Uterus (tissue), 2 donors: ENCODE measurements at regions not wholly inside any gene's neighbourhood (a gene's known extent, or its start where the extent isn't known, plus 50 kb on each side); places are given as distances from the start of the nearest gene placed in this dataset.

ENCODE experiments used
- POLR2A ChIP-seq, 2 donors: fragments of 450-650 bp; IDR thresholded peaks; one replicate each; pipeline ENCODE4 v1.6.1; 2016; ENCODE audit warnings: antibody characterized with exemption in 2 of 2, mild to moderate bottlenecking in 1 of 2, moderate library complexity in 1 of 2
- TF ChIP-seq, protein P1 (sequence below), 4 experiments: fragments of 200-600 bp in 2 of 4; fragments of 450-650 bp in 2 of 4; sonication (generic) in 2 of 4; IDR thresholded peaks; one replicate each; pipeline ENCODE4 v1.5.1; 2016 to 2019; ENCODE audit warnings: antibody characterized with exemption in 4 of 4, mild to moderate bottlenecking in 2 of 4, moderate library complexity in 1 of 4

DNA sequence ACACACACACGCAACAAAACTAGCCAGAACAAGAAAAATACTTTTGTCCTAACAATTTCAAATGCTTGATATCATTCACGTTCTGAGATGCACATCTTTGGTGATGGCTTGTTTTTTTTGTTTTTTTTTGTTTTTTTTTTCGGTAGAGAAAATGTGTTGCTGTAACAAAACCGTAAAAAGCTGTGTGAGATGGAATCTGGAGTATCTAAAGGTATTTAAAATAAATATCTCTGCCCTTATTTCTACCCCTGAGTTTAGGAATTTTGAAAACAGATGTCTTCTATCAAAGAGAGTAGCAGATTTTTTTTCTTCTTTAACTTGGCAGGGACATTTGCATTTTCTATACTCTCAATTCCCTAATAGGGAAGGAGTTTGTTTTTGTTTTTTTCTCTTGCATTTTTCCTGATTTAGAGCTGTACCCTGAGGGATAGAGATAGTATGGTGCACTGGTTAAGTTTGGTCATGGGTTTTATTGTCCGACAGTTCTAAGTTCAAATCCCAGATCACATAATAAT is 446.6 kb downstream of the KLF5 start:
- TF ChIP-seq, protein P1, sequence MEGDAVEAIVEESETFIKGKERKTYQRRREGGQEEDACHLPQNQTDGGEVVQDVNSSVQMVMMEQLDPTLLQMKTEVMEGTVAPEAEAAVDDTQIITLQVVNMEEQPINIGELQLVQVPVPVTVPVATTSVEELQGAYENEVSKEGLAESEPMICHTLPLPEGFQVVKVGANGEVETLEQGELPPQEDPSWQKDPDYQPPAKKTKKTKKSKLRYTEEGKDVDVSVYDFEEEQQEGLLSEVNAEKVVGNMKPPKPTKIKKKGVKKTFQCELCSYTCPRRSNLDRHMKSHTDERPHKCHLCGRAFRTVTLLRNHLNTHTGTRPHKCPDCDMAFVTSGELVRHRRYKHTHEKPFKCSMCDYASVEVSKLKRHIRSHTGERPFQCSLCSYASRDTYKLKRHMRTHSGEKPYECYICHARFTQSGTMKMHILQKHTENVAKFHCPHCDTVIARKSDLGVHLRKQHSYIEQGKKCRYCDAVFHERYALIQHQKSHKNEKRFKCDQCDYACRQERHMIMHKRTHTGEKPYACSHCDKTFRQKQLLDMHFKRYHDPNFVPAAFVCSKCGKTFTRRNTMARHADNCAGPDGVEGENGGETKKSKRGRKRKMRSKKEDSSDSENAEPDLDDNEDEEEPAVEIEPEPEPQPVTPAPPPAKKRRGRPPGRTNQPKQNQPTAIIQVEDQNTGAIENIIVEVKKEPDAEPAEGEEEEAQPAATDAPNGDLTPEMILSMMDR (IDR thresholded peaks at IDR 0.05): no peak
- no peak for TF ChIP-seq POLR2A (IDR thresholded peaks at IDR 0.05)
